ENCODE measurements at regions not wholly inside any gene's neighbourhood (a gene's known extent, or its start where the extent isn't known, plus 50 kb on each side); places are given as distances from the start of the nearest gene placed in this dataset.

- no peak for DNase-seq (ENCODE audit: low read depth, low spot score)
Measured at GRCh38 chr10:131731780-131732630, 168.8 kb upstream of the PPP2R2D start.

- DNase-seq (ENCODE audit: low read depth, low spot score) = no peak
Measured at GRCh38 chr10:131732631-131733127, 168.1 kb upstream of the PPP2R2D start.

- DNase-seq (ENCODE audit: low read depth, low spot score) = no peak
Measured at GRCh38 chr10:131733596-131733995, 167.2 kb upstream of the PPP2R2D start.

- DNase-seq (ENCODE audit: low read depth, low spot score) = no peak
Measured at GRCh38 chr10:131735577-131735976, 165.2 kb upstream of the PPP2R2D start.

GRCh38 chr10:131736321-131736980 lies 164.4 kb upstream of the PPP2R2D start:
- no peak for DNase-seq (ENCODE audit: low read depth, low spot score)

- DNase-seq (ENCODE audit: low read depth, low spot score) = no peak
Measured at GRCh38 chr10:131737543-131738395, 163.0 kb upstream of the PPP2R2D start.

- no peak for DNase-seq (ENCODE audit: low read depth, low spot score)
Measured at GRCh38 chr10:131738396-131738735, 162.4 kb upstream of the PPP2R2D start.

- no peak for DNase-seq (ENCODE audit: low read depth, low spot score)
Measured at GRCh38 chr10:131739206-131739605, 161.6 kb upstream of the PPP2R2D start.

- no peak for DNase-seq (ENCODE audit: low read depth, low spot score)
Measured at GRCh38 chr10:131742500-131742951, 158.3 kb upstream of the PPP2R2D start.

GRCh38 chr10:131743190-131744151 lies 157.3 kb upstream of the PPP2R2D start:
- peak; percentile 35 for DNase-seq (ENCODE audit: low read depth, low spot score)

- no peak for DNase-seq (ENCODE audit: low read depth, low spot score)
Measured at GRCh38 chr10:131744346-131744745, 156.5 kb upstream of the PPP2R2D start.

- no peak for DNase-seq (ENCODE audit: low read depth, low spot score)
Measured at GRCh38 chr10:131745591-131745990, 155.2 kb upstream of the PPP2R2D start.

- no peak for DNase-seq (ENCODE audit: low read depth, low spot score)
Measured at GRCh38 chr10:131746241-131746711, 154.5 kb upstream of the PPP2R2D start.

GRCh38 chr10:131746785-131747184 lies 154.0 kb upstream of the PPP2R2D start:
- no peak for DNase-seq (ENCODE audit: low read depth, low spot score)

- DNase-seq (ENCODE audit: low read depth, low spot score) = no peak
Measured at GRCh38 chr10:131747251-131747650, 153.6 kb upstream of the PPP2R2D start.

- no peak for DNase-seq (ENCODE audit: low read depth, low spot score)
Measured at GRCh38 chr10:131747791-131748190, 153.0 kb upstream of the PPP2R2D start.

- no peak for DNase-seq (ENCODE audit: low read depth, low spot score)
Measured at GRCh38 chr10:131748191-131748590, 152.6 kb upstream of the PPP2R2D start.

GRCh38 chr10:131748831-131749766 lies 151.7 kb upstream of the PPP2R2D start:
- no peak for DNase-seq (ENCODE audit: low read depth, low spot score)

- DNase-seq (ENCODE audit: low read depth, low spot score) = no peak
Measured at GRCh38 chr10:131749767-131750142, 151.1 kb upstream of the PPP2R2D start.

All from astrocyte of the hippocampus (primary cell).